ENCODE measurements at regions not wholly inside any gene's neighbourhood (a gene's known extent, or its start where the extent isn't known, plus 50 kb on each side); places are given as distances from the start of the nearest gene placed in this dataset.

DNA sequence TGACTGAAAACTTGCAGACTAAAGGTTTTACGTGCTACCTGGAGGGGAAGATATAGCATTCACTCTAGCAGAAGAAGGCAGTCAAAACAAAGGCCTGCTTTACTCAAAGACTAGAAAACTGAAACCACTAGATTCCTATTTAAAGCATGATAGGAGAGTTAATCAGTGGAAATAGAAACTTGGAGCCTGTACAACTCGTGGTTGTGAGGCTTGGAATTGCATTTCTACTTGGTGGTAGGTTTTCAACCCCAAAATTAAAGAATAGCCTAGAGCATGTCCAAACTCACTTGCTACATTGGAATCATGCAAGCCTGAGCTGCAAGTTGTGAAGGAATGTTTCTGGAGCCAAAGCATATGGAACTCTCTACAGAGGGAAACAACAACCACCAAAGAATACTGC is 1526.4 kb upstream of the NUDT12 start:
- no peak for TF ChIP-seq CTCF (IDR thresholded peaks at IDR 0.05; ENCODE audit: unreplicated experiment)
- Mint-ChIP-seq H3K4me1 (ENCODE audit: unreplicated experiment) (no peaks in the 10 kb centered on the region), H3K27me3 (ENCODE audit: unreplicated experiment) (no peaks in the 10 kb centered on the region), H3K9me3 (ENCODE audit: unreplicated experiment) (no peaks in the 10 kb centered on the region), H3K27ac (ENCODE audit: unreplicated experiment) (no peak overlapping the region), H3K36me3 (ENCODE audit: low read depth, unreplicated experiment) (no peaks in the 10 kb centered on the region), H3K4me3 (ENCODE audit: unreplicated experiment) (no peak overlapping the region)
- no peak for DNase-seq (ENCODE audit: low spot score)

DNA sequence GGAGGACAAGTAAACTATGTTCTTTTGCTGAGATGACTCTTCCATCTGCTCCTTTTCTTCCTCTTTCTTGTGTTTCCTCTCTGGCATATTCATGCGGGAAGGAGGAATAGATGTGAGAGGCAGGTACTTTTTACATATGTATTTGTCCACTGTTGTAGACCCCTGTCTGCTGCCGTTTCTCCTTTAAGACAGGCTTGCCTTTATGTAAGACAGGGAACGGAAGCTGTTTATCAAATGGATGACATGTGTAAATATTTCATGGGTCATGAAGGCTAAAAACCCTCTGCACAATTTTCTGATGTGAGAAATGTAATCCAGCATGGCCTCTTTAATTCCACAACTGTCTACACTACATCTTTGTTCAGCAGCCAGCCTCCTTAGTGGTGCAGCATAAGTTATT is 1525.5 kb upstream of the NUDT12 start:
- no peak for TF ChIP-seq CTCF (IDR thresholded peaks at IDR 0.05; ENCODE audit: unreplicated experiment)
- DNase-seq (ENCODE audit: low spot score) = no peak
- Mint-ChIP-seq H3K9me3 (ENCODE audit: unreplicated experiment) (no peaks in the 10 kb centered on the region), H3K4me1 (ENCODE audit: unreplicated experiment) (no peaks in the 10 kb centered on the region), H3K27ac (ENCODE audit: unreplicated experiment) (no peak overlapping the region), H3K4me3 (ENCODE audit: unreplicated experiment) (no peak overlapping the region), H3K27me3 (ENCODE audit: unreplicated experiment) (no peaks in the 10 kb centered on the region), H3K36me3 (ENCODE audit: low read depth, unreplicated experiment) (no peaks in the 10 kb centered on the region)

GRCh38 chr5:105057893-105058292 is 1495.3 kb upstream of the NUDT12 start:
- no peak for TF ChIP-seq CTCF (IDR thresholded peaks at IDR 0.05; ENCODE audit: unreplicated experiment)
- Mint-ChIP-seq H3K27me3 (ENCODE audit: unreplicated experiment) (peaks cover 1% of the 10 kb centered on the region), H3K4me3 (ENCODE audit: unreplicated experiment) (no peak overlapping the region), H3K4me1 (ENCODE audit: unreplicated experiment) (no peaks in the 10 kb centered on the region), H3K36me3 (ENCODE audit: low read depth, unreplicated experiment) (no peaks in the 10 kb centered on the region), H3K9me3 (ENCODE audit: unreplicated experiment) (no peaks in the 10 kb centered on the region), H3K27ac (ENCODE audit: unreplicated experiment) (no peak overlapping the region)
- DNase-seq (ENCODE audit: low spot score) = no peak

DNA sequence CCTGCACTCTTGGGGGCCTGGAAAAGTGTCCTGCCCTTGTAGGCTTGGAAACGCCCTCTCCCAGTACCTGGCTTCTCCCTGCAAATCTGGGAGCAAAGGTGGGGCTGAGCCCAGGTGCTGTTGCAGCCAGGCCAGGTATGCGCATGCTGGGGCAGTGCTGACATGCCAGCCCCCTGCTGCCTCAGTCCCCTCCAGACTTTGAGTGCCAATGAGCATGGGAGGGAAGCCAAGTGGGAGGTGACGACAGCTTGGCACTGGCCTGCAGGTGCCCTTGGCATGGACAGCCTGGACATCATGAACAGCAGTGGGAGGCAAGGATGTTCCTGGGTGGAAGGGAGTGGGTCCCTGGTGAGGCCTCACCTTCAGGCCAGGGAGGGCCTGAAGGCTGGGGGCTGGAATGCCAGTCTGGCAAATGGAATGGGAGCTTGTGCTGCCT is 1494.4 kb upstream of the NUDT12 start:
- H3K4me3 Mint-ChIP-seq (ENCODE audit: unreplicated experiment) = no peak overlapping the region
- TF ChIP-seq CTCF (IDR thresholded peaks at IDR 0.05; ENCODE audit: unreplicated experiment) = no peak
- H3K9me3 Mint-ChIP-seq (ENCODE audit: unreplicated experiment) = no peaks in the 10 kb centered on the region
- H3K4me1 Mint-ChIP-seq (ENCODE audit: unreplicated experiment) = no peaks in the 10 kb centered on the region
- no peaks in the 10 kb centered on the region for H3K36me3 Mint-ChIP-seq (ENCODE audit: low read depth, unreplicated experiment)
- DNase-seq (ENCODE audit: low spot score) = no peak
- H3K27me3 Mint-ChIP-seq (ENCODE audit: unreplicated experiment) = peaks cover 1% of the 10 kb centered on the region
- H3K27ac Mint-ChIP-seq (ENCODE audit: unreplicated experiment) = no peak overlapping the region

- H3K36me3 Mint-ChIP-seq (ENCODE audit: low read depth, unreplicated experiment) = no peaks in the 10 kb centered on the region
- no peak for TF ChIP-seq CTCF (IDR thresholded peaks at IDR 0.05; ENCODE audit: unreplicated experiment)
- H3K4me3 Mint-ChIP-seq (ENCODE audit: unreplicated experiment) = no peak overlapping the region
Observed at GRCh38 chr5:105054406-105054805, 1491.8 kb upstream of the NUDT12 start.

More at GRCh38 chr5:105054406-105054805, 1491.8 kb upstream of the NUDT12 start:
- DNase-seq (ENCODE audit: low spot score) = no peak
- H3K27ac Mint-ChIP-seq (ENCODE audit: unreplicated experiment) = no peak overlapping the region
- H3K27me3 Mint-ChIP-seq (ENCODE audit: unreplicated experiment) = peaks cover 1% of the 10 kb centered on the region
- H3K4me1 Mint-ChIP-seq (ENCODE audit: unreplicated experiment) = no peaks in the 10 kb centered on the region
- H3K9me3 Mint-ChIP-seq (ENCODE audit: unreplicated experiment) = no peaks in the 10 kb centered on the region

Data from endothelial cell (in vitro differentiated cells).